ENCODE measurements at regions not wholly inside any gene's neighbourhood (a gene's known extent, or its start where the extent isn't known, plus 50 kb on each side); places are given as distances from the start of the nearest gene placed in this dataset.

DNA sequence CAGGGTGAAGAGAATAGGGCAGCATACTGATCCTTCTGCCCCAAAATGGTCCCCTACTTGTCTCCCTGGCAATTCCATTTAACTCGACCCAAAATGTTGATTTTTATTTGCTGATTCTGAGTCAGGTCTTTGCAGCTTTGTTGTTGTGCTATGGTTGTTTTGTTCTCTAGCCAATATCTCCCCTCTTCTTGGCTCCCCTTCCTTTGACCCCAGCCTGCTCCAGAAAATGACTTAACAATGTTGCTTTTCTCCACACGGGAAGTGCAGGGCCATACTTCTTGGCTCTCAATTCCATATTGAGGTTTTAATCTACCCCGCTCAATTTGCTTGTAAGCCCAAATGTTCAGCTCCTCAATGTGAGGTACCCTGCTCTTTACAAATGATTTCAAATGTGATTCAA is 330.0 kb downstream of the RASEF start:
- TF ChIP-seq CTCF (IDR thresholded peaks at IDR 0.05; ENCODE audit: insufficient read depth, low read length, poor library complexity, severe bottlenecking) = no peak
- Histone ChIP-seq H3K36me3 (ENCODE audit: control insufficient read depth, insufficient read depth, low read length) (no peaks in the 10 kb centered on the region), H3K27me3 (ENCODE audit: control insufficient read depth, insufficient read depth, low read length) (no peaks in the 10 kb centered on the region), H3K4me3 (ENCODE audit: low read depth, low read length) (no peak overlapping the region)
- no peak for DNase-seq (ENCODE audit: low read depth)

- H3K36me3 ChIP-seq (ENCODE audit: control insufficient read depth, insufficient read depth, low read length) = no peaks in the 10 kb centered on the region
- no peak for TF ChIP-seq CTCF (IDR thresholded peaks at IDR 0.05; ENCODE audit: insufficient read depth, low read length, poor library complexity, severe bottlenecking)
- no peak for DNase-seq (ENCODE audit: low read depth)
- H3K4me3 ChIP-seq (ENCODE audit: low read depth, low read length) = no peak overlapping the region
- H3K27me3 ChIP-seq (ENCODE audit: control insufficient read depth, insufficient read depth, low read length) = no peaks in the 10 kb centered on the region
Observed at GRCh38 chr9:82736126-82736525, 326.8 kb downstream of the RASEF start.

GRCh38 chr9:82736701-82737100 is 326.2 kb downstream of the RASEF start:
- Histone ChIP-seq H3K36me3 (ENCODE audit: control insufficient read depth, insufficient read depth, low read length) (no peaks in the 10 kb centered on the region), H3K27me3 (ENCODE audit: control insufficient read depth, insufficient read depth, low read length) (no peaks in the 10 kb centered on the region), H3K4me3 (ENCODE audit: low read depth, low read length) (no peak overlapping the region)
- TF ChIP-seq CTCF (IDR thresholded peaks at IDR 0.05; ENCODE audit: insufficient read depth, low read length, poor library complexity, severe bottlenecking) = no peak
- DNase-seq (ENCODE audit: low read depth) = no peak

GRCh38 chr9:82745919-82746318 is 317.0 kb downstream of the RASEF start:
- TF ChIP-seq CTCF (IDR thresholded peaks at IDR 0.05; ENCODE audit: insufficient read depth, low read length, poor library complexity, severe bottlenecking) = no peak
- DNase-seq (ENCODE audit: low read depth) = no peak
- no peaks in the 10 kb centered on the region for H3K27me3 ChIP-seq (ENCODE audit: control insufficient read depth, insufficient read depth, low read length)
- no peaks in the 10 kb centered on the region for H3K36me3 ChIP-seq (ENCODE audit: control insufficient read depth, insufficient read depth, low read length)
- no peak overlapping the region for H3K4me3 ChIP-seq (ENCODE audit: low read depth, low read length)

GRCh38 chr9:82750411-82750913 is 312.5 kb downstream of the RASEF start:
- Histone ChIP-seq H3K36me3 (ENCODE audit: control insufficient read depth, insufficient read depth, low read length) (no peaks in the 10 kb centered on the region), H3K4me3 (ENCODE audit: low read depth, low read length) (no peak overlapping the region), H3K27me3 (ENCODE audit: control insufficient read depth, insufficient read depth, low read length) (no peaks in the 10 kb centered on the region)
- DNase-seq (ENCODE audit: low read depth) = no peak
- no peak for TF ChIP-seq CTCF (IDR thresholded peaks at IDR 0.05; ENCODE audit: insufficient read depth, low read length, poor library complexity, severe bottlenecking)

DNA sequence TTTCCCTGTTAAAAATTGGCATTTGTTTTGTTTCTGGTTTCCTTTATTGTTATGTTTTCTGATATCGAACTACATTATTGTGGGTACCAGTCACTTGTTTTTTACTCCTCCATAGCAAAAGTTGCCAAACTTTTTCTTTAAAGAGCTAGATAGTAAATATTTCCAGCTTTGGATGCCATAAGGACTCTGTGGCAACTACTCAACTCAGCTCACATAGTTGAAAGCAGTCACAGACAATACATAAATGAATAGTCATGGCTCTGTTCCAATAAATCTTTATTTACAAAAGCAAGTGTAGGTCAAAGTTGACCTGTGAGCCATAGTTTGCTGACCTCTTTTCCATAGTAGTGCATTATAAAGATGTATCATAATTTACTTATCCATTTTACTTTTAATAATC is 305.0 kb downstream of the RASEF start:
- no peak for TF ChIP-seq CTCF (IDR thresholded peaks at IDR 0.05; ENCODE audit: insufficient read depth, low read length, poor library complexity, severe bottlenecking)
- Histone ChIP-seq H3K27me3 (ENCODE audit: control insufficient read depth, insufficient read depth, low read length) (no peaks in the 10 kb centered on the region), H3K4me3 (ENCODE audit: low read depth, low read length) (no peak overlapping the region), H3K36me3 (ENCODE audit: control insufficient read depth, insufficient read depth, low read length) (no peaks in the 10 kb centered on the region)
- DNase-seq (ENCODE audit: low read depth) = no peak
